Thyroid gland (tissue), 4 donors: ENCODE measurements at regions not wholly inside any gene's neighbourhood (a gene's known extent, or its start where the extent isn't known, plus 50 kb on each side); places are given as distances from the start of the nearest gene placed in this dataset.

Source experiments
- DNase-seq, 2 donors: peaks; one replicate each; pipeline ENCODE4 v3.0.0-alpha.2; 2019
- H3K27ac ChIP-seq, 3 donors: fragments of 200-600 bp; sonication (generic); 1 replicate in 2 of 3; 2 replicates in 1 of 3; pipeline ENCODE4 v1.5.1; 2016 to 2019; ENCODE audit warnings: mild to moderate bottlenecking in 1 of 3, moderate library complexity in 1 of 3
- H3K27me3 ChIP-seq: fragments of 200-600 bp; sonication (generic); one replicate; pipeline ENCODE4 v1.5.1; 2019
- H3K36me3 ChIP-seq, 2 donors: fragments of 200-600 bp; sonication (generic); one replicate each; pipeline ENCODE4 v1.5.1; 2016 to 2019
- H3K4me1 ChIP-seq, 2 donors: fragments of 200-600 bp; sonication (generic); one replicate each; pipeline ENCODE4 v1.5.1; 2017 to 2019
- H3K4me3 ChIP-seq, 3 donors: fragments of 200-600 bp; sonication (generic); replicated peaks in 1 of 3; 1 replicate in 2 of 3; 2 replicates in 1 of 3; pipeline ENCODE4 v1.5.1; 2016; ENCODE audit warnings: mild to moderate bottlenecking in 1 of 3
- H3K9me3 ChIP-seq: fragments of 200-600 bp; sonication (generic); one replicate; pipeline ENCODE4 v1.5.1; 2017
- POLR2A ChIP-seq, 2 donors: fragments of 450-650 bp; IDR thresholded peaks; one replicate each; pipeline ENCODE4 v1.6.1; 2017; ENCODE audit warnings: antibody characterized with exemption in 2 of 2, mild to moderate bottlenecking in 2 of 2, moderate library complexity in 1 of 2
- WGBS, 2 donors: methylation state at CpG; one replicate each; pipeline ENCODE4 v1.1.5; 2017; 5-methylcytosine and 5-hydroxymethylcytosine counted together
- intact Hi-C: fragments of 100-400 bp; cut with DNase I; formaldehyde crosslinking; loops from one replicate; pipeline ENCODE4 v1.15.1; 2023
- TF ChIP-seq, protein P1 (sequence below), 6 experiments: fragments of 200-600 bp in 3 of 6; fragments of 450-650 bp in 3 of 6; sonication (generic) in 3 of 6; IDR thresholded peaks; one replicate each; pipeline ENCODE4 v1.5.1; 2016 to 2019; ENCODE audit warnings: antibody characterized with exemption in 6 of 6, mild to moderate bottlenecking in 2 of 6, inconsistent platforms in 1 of 6, moderate library complexity in 1 of 6

DNA sequence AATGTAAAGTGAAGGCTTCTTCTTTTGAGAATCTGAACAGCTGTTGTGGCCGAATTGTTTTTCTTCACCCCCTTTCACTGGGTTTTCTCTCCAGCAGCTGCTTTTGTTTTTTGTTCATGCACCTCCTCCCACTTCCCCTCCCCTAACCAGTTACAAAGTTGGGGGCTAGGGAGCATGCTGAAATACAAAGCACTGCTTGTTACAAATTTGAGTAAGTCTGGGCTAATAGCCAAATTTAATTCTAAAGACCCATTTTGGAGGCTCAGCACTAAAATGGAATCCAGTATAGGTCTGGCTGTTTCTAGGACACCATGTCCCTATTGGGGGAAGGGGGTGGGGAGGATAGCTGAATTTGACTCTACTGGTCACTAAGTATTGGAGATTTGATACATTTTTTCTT, 89.2 kb upstream of the GPM6B start:
- TF ChIP-seq, protein P1, sequence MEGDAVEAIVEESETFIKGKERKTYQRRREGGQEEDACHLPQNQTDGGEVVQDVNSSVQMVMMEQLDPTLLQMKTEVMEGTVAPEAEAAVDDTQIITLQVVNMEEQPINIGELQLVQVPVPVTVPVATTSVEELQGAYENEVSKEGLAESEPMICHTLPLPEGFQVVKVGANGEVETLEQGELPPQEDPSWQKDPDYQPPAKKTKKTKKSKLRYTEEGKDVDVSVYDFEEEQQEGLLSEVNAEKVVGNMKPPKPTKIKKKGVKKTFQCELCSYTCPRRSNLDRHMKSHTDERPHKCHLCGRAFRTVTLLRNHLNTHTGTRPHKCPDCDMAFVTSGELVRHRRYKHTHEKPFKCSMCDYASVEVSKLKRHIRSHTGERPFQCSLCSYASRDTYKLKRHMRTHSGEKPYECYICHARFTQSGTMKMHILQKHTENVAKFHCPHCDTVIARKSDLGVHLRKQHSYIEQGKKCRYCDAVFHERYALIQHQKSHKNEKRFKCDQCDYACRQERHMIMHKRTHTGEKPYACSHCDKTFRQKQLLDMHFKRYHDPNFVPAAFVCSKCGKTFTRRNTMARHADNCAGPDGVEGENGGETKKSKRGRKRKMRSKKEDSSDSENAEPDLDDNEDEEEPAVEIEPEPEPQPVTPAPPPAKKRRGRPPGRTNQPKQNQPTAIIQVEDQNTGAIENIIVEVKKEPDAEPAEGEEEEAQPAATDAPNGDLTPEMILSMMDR (IDR thresholded peaks at IDR 0.05) = no peak
- TF ChIP-seq POLR2A (IDR thresholded peaks at IDR 0.05) = no peak
- no peak for DNase-seq
- no peak overlapping the region for H3K4me3 ChIP-seq
- no peak overlapping the region for H3K27ac ChIP-seq
- intact Hi-C loops = no loop called here
- H3K9me3 ChIP-seq = no peaks in the 10 kb centered on the region
- H3K27me3 ChIP-seq = no peaks in the 10 kb centered on the region
- H3K4me1 ChIP-seq = no peaks in the 10 kb centered on the region
- no peaks in the 10 kb centered on the region for H3K36me3 ChIP-seq
- 50 to 57% methylated on average over 1 of the region's 1 CpG for WGBS, 2 donors

DNA sequence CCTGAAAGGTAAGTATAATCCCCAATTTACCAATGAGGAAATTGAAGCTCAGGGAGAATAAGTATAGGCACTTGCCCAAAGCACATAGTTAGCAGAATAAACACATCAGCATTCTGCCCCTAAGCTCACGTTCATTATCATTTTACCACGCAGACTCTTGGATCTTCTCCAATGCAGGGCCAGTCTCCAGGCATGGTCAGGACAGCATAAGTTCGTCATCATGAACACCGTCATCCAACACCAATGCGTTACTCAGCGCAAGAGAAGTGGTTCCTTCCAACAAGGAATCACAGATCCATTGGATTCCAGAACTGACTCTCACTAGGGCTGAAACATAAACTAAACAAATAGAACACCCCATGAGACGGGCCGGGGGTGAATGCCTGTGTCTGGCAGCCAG, 86.5 kb upstream of the GPM6B start:
- H3K9me3 ChIP-seq = no peaks in the 10 kb centered on the region
- no peak for TF ChIP-seq POLR2A (IDR thresholded peaks at IDR 0.05)
- TF ChIP-seq, protein P1 (IDR thresholded peaks at IDR 0.05) = no peak
- WGBS, 2 donors = 91% methylated on average over 8 of the region's 8 CpGs
- DNase-seq = no peak
- intact Hi-C loops = no loop called here
- H3K4me1 ChIP-seq = no peaks in the 10 kb centered on the region
- no peaks in the 10 kb centered on the region for H3K36me3 ChIP-seq
- H3K4me3 ChIP-seq = no peak overlapping the region
- no peaks in the 10 kb centered on the region for H3K27me3 ChIP-seq
- no peak overlapping the region for H3K27ac ChIP-seq

DNA sequence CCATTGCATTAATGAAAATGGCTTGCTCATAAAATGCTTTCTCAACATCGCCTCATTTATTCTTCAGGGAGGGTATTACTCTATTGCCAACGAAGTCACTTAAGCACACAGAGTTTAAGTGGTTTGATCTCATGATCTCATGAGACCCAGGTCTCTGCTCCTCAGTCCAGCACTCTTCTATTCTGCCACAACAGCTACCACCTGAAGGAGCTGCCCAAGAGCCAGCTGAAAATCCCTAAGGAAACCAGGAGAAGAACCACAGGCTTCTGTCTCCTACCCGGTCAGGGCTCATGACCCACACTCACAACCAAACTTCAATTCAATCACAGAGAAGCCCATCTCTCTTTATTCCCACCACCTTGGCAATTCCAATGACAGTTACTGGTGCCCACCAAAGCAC, 85.5 kb upstream of the GPM6B start:
- H3K27me3 ChIP-seq = no peaks in the 10 kb centered on the region
- WGBS, 2 donors = 80 to 85% methylated on average over 3 of the region's 3 CpGs

DNA sequence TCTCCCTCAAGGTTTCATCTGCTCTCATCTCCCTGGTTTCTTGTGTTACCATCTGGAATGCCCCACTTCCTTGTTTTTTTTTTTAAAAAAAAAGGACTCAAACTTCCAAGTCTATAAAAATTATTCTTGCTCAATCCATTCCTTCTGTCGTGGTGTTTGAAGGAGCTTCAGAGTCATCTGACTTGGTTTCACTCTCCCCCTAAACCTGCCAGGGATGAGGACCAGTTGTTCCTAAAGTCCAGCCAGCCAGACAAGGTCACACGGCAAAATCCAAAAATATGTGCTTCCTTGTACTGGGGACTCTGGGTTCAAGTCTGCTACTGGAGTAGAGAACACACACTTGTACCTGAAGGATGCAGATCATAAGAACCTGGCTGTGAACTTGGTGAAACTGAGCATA, 84.5 kb upstream of the GPM6B start:
- no peak for TF ChIP-seq POLR2A (IDR thresholded peaks at IDR 0.05)
- TF ChIP-seq, protein P1 (IDR thresholded peaks at IDR 0.05) = no peak
- 54 to 68% methylated on average over 2 of the region's 2 CpGs for WGBS, 2 donors
- Histone ChIP-seq H3K9me3 (no peaks in the 10 kb centered on the region), H3K27me3 (no peaks in the 10 kb centered on the region), H3K4me1 (no peaks in the 10 kb centered on the region), H3K27ac (no peak overlapping the region), H3K36me3 (no peaks in the 10 kb centered on the region), H3K4me3 (no peak overlapping the region)
- DNase-seq = no peak
- intact Hi-C loops = no loop called here

More for the DNA sequence above, 85.5 kb upstream of the GPM6B start:
- intact Hi-C loops = no loop called here
- DNase-seq = no peak
- TF ChIP-seq POLR2A (IDR thresholded peaks at IDR 0.05) = no peak
- TF ChIP-seq, protein P1 (IDR thresholded peaks at IDR 0.05) = no peak
- no peak overlapping the region for H3K27ac ChIP-seq
- no peaks in the 10 kb centered on the region for H3K36me3 ChIP-seq
- no peak overlapping the region for H3K4me3 ChIP-seq
- H3K9me3 ChIP-seq = no peaks in the 10 kb centered on the region
- H3K4me1 ChIP-seq = no peaks in the 10 kb centered on the region

DNA sequence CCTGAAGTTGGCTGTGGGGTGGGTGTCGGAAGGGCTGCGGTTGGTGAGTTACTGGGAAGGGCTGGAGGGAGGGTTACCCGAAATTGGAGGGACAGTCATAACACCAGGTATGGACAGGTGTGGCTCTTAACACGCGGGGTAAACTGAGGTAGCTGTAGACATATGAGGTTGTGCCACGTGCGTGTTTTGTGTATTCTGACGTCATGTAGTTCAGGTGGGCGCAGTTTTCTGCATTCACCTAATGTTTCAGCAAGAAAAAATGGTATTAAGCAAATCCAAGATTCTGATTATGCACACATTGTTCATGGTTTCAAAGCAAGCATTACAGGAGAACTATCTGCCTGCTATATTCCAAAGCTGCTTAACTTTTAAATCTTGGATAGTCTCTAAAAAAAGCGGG, 83.5 kb upstream of the GPM6B start:
- WGBS, 2 donors = 91 to 93% methylated on average over 10 of the region's 10 CpGs
- H3K27me3 ChIP-seq = no peaks in the 10 kb centered on the region
- no peak overlapping the region for H3K4me3 ChIP-seq
- no peak overlapping the region for H3K27ac ChIP-seq
- no peaks in the 10 kb centered on the region for H3K9me3 ChIP-seq
- H3K4me1 ChIP-seq = no peaks in the 10 kb centered on the region
- no peaks in the 10 kb centered on the region for H3K36me3 ChIP-seq
- intact Hi-C loops = no loop called here
- no peak for TF ChIP-seq POLR2A (IDR thresholded peaks at IDR 0.05)
- TF ChIP-seq, protein P1 (IDR thresholded peaks at IDR 0.05) = no peak
- no peak for DNase-seq
